M059J (cell line): ENCODE measurements at regions not wholly inside any gene's neighbourhood (a gene's known extent, or its start where the extent isn't known, plus 50 kb on each side); places are given as distances from the start of the nearest gene placed in this dataset.

ENCODE experiments used
- DNase-seq: peaks from one replicate; pipeline ENCODE4 v3.0.0-alpha.2; 2012; ENCODE audit warnings: low read depth

DNA sequence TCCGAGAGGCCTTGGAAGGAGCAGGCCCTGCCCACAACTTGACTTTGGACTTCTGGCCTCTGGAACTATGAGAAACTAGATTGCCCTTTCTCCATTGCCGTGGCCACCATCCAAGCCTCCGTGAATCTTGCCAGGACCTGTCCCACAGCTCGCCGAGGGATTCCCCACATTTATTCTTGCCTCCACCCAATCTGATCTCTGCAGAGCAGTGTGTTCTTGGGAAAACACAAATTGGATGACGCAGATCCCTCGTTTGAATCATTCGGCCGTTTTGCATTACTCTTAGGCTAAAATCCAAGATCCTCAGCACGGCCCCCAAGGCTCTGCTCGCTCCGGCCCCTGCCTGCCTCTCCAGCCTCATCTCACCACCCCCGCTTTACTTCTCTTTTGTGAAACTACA, 364.2 kb downstream of the ZNF516 start:
- no peak for DNase-seq

GRCh38 chr18:76126327-76126726, 368.7 kb downstream of the ZNF516 start:
- no peak for DNase-seq

DNA sequence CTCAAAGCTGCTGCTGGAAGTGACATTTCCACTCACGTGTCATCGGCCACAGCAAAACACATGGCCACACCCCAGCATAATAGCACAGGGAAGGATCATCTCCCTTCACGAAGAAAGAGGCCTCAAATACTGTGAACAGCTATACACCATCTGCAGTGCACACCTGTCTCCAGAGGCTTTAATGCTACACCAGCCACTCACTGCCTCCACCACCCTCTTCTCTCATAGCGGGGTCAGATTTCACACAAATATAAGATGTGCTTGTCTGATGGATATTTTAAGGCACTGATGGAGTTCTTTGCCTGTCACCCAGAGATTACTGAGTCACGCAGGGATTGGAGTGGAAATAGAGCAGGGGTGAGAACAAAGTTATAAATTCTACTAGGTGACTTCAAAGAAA, 374.0 kb downstream of the ZNF516 start:
- no peak for DNase-seq

GRCh38 chr18:76115580-76115979, 379.5 kb downstream of the ZNF516 start:
- DNase-seq, result no peak

DNA sequence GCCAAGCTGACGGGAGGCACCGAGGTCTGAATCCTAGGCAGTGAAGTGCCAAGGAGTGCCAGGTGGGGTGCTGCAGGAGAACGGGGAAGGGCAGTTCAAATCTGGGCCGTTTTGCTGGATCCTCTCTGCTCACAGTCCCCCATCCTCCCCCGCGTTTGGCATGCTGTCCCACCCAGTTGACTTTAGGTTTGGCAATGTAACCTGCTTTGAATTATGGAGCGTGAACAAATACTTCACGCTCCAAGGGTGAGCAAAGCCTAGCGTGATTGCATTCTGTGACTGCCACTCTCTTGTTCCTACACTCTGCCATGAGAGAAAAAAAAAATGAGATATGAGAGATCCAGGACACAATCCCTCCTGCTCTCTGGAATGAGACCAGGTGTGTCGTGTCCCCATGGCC, 381.9 kb downstream of the ZNF516 start:
- DNase-seq, result no peak

DNA sequence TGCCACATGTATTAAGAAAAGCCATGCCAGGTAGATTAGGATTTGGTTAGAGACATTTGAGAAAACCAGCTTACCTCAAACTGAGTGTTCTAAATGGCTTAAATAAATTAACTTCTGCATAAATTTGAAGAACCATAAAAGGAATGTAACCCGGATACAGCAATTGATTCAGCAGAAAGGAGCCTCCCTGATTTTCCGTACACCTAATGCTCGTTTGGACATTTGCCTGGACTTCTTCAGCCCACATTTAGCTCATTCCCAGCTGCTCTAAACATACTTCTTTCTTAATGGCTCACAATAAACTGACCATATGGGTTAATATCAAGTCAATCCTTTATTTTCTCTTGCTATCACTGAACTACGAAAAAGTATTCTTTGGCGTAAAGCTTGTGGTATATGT, 392.4 kb downstream of the ZNF516 start:
- no peak for DNase-seq

DNA sequence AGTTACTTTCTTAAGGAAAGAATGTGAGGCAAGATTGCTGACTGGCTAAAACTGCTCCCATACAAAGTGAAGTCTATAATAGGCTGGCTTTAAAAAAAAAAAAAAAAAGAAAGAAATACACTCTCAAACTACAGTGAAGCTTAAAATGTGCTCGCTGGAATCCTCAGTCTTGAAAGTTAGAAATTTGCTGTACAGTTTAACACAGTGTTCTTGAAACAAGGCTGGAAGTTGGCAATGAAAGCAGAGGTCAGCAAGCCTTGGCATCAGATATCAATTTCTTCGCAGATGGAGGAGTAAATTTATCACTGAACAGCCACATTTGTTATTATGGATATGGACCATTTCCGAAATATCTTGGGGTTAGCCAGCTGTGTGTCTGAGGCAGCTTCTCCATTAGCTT, 392.9 kb downstream of the ZNF516 start:
- DNase-seq, result no peak

DNA sequence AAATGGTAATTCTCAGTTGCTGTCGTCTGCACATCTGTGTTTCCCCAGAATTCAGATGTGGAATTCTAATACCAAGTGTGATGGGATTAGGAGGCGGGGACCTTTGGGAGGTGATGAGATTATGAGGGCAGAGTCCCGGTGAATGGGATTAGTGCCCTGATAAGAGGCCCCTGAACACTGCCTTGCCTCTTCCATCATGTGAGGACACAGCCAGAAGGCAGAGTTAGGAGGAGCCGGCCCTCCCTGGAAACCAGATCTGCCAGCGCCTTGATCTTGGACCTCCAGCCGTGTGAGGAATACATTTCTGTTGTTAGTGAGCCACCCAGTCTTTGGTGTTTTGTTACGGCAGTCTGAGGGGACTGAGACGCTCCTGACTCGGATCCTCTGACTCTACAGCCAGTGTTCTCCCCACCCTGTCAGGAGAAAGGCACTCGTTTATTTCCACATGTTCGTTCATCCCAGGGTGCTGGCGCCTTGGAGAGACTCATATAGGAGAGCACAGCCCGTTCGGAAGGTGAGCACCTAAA, 395.0 kb downstream of the ZNF516 start:
- no peak for DNase-seq

GRCh38 chr18:76098674-76099411, 396.2 kb downstream of the ZNF516 start:
- DNase-seq, result no peak

DNA sequence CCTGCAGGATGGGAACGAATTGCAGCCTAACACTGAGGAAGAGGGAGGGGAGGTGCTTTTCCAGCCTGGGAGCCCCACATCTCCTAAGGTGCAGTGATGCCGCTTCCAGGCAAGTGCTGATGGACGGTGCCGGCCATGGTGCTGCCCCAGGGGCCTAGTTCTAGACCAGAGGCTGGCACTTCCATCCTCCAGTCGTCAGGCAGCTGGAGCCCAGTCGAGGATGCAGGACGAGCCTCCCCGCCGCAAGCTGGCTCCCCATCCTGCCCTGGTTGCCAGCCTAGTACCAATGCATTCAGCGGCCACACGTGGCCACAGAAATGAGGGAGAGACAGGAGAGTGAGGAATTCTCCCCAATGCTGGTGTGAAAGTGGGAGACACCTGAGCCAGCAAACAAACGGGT, 413.5 kb downstream of the ZNF516 start:
- DNase-seq, result no peak

DNA sequence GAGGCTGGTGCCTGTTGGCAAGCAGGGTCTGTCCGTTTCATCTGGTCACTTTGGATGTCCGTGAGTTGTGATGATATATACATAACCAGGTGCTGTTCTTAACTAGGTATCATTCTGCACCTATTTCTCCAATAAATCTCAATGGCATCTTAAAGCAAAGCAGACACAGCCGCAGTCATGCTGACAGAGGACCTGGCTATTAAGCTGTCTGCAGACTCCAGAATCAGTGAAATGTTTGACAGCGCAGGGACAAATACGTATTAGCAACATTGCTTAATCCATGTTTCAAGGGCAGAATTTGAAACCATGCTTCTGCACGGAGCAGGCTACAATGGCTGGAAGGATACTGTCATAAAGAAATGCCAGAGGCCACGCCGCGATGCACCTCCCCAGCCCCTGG, 414.6 kb downstream of the ZNF516 start:
- no peak for DNase-seq

DNA sequence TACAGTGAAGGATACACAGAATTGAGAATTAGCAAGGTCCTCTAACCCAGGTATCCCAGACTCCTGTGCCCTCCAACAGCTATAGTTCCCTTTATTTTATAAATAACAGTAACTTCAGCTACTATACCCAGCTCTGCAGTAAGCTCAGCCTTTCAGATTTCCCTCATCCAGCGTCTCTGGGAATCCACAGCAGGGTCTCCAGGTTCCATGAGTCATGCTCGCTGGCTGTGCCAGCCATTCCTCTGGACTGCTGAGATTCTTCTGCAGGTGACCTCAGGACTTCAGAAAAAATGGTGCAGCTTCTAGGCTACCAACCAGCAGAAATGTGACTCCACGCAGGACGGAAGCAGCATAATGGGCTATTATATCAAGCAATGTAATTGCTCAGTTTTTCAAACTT, 419.3 kb downstream of the ZNF516 start:
- no peak for DNase-seq

- no peak for DNase-seq
Observed at GRCh38 chr18:76064998-76065397, 430.0 kb downstream of the ZNF516 start.

DNA sequence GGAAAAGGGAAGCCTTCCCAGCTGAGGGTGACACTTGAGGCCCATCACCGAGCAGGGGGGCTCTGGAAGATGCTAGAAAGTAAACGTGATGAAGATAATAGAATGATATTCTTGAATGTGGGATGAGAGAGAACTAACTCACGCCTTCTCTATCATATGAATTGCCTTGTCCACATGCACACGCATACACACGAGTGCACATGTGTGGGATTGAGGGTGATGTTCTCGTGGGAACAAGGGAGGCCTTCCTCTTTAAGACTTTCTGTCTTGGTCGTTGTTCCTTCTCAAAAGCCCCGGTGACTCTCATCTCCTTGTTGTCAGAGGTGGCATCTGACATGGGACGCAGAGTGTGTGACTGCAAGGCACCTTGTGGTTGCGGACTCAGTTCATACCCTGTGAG, 436.9 kb downstream of the ZNF516 start:
- no peak for DNase-seq

DNA sequence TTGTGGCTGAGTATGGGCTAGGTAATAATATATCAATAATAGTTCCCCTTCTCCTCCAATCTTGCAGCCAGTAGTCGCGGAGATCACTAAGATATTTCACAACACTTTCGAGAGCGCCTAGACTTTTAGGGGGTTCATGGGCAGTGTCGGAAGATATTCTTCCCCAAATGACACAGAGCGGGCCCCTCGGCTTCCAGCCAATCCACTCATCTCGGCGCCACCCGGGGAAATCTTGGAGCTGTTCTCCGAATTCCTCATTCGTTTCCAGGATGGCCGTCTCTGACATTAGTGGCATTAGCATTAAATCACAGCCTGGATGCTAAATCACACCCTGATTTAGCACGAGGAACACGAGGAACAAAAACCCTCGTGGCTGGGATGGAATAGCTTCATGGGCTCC, 437.7 kb downstream of the ZNF516 start:
- no peak for DNase-seq

- DNase-seq, result no peak
Observed at GRCh38 chr18:76056471-76057110, 438.5 kb downstream of the ZNF516 start.

GRCh38 chr18:76055578-76055977, 439.5 kb downstream of the ZNF516 start:
- no peak for DNase-seq

DNA sequence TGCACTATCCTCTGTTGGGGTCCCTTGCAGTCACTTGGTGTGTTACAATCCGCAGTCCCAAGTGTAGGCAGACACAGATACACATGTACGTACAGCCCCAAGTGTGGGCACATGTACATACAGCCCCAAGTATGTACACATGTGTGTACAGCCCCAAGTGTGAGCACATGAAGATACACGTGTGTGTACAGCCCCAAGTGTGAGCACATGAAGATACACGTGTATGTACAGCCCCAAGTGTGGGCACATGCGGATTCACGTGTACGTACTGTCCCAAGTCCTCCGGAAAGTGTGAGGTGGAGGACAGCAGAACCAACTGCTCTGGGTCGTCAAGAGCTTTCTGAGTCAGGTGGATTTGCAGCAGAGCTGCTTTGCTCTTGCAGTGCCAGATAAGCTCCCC, 440.0 kb downstream of the ZNF516 start:
- no peak for DNase-seq

- no peak for DNase-seq
Observed at GRCh38 chr18:76054156-76054555, 440.9 kb downstream of the ZNF516 start.

GRCh38 chr18:76053551-76053950, 441.5 kb downstream of the ZNF516 start:
- DNase-seq, result no peak

- DNase-seq, result no peak
Observed at GRCh38 chr18:76052227-76052595, 442.8 kb downstream of the ZNF516 start.

DNA sequence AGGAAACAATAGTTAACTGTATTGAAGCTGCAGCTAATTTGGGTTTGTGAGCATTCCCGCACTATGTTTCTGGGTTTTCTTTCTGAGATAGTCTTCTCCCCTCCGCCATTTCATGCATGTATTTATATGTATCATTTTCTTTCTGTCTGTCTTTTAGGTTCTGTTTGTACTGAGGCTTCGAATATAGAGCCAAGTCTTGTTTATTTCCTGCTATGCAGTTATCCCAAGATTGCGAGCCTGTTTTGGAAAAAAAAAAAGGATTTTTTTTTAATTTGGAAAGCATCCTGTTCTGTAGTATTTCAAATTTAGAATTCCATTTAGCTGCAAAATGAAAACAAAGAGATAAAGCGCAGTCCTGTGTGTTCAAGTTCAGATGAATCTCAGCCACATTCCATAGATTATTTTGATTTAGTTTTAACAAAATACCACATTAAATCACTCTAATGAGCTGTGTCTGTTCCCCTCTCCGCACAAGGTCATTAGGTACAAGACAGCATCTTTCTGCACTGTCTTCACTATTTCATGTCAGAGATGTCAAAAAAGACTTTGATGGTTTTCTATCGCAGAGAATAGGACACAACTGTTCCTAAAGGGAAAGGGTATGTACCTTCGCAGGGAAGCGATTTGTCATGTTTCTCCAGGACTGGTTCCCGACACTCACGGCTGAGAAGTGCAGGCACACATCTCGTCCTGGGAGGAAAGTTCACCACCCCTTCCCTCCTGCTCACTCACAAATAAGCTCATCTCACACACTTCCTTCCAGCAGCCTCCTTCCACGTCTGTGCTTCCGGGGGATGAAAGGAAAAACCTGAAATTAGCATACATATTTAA, 443.4 kb downstream of the ZNF516 start:
- DNase-seq, result no peak

GRCh38 chr18:76046221-76046620, 448.8 kb downstream of the ZNF516 start:
- no peak for DNase-seq
